ENCODE measurements at regions not wholly inside any gene's neighbourhood (a gene's known extent, or its start where the extent isn't known, plus 50 kb on each side); places are given as distances from the start of the nearest gene placed in this dataset.

DNA sequence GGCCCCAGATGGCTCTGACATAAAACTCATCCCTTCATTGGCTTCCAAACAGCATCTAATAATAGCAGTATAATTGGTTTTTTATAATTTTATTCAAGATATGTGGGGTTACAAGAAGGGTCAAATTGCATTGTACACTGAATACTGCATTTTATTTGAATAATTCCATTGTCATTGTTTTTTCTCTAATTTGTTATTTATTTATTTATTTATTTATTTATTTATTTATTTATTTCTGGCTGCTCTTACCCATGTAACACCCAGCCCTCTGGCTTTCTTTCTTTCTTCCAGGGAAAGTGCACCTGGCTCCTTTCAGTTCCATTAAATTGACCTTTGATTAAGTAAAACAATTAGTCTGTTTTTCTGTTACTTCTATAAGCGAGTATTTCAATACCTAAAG lies 210.1 kb downstream of the CDH9 start:
- DNase-seq = no peak

DNA sequence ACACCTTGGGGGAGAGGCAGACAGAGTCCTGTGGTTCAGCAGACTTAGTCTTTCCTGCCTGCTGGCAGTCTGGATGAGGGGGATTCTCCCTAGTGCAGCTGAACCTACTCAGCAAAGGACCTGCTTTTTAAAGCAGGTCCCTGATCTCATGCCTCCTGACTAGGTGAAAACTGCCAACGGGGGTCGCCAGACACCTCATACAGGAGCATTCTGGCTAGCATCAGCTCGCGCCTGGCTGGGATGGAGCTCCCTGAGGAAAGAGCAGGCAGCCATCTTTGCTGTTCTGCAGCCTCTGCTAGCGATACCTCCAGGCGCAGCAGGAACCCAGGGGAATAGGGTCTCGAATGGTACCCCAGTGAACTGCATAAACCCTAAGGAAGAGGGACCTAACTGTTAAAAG lies 225.2 kb downstream of the CDH9 start:
- DNase-seq = no peak

DNA sequence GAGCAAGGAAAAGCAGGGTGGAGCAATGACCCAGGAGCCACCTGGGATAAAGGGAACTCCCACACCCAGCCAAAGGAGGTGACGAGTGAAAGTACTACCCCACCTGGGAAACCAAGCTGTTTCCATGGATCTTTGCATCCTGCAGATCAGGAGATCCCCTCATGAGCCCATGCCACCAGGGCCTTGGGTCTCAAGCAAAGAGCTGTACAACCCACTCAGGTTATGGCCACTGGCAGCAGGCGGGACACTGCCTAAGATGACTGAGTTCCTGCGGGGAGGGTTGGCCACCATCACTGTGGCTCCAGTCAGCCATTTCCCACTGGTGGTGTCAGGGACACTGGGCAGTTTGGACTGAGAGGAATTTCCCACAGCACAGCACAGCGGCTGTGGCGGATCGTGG lies 225.7 kb downstream of the CDH9 start:
- no peak for DNase-seq

DNA sequence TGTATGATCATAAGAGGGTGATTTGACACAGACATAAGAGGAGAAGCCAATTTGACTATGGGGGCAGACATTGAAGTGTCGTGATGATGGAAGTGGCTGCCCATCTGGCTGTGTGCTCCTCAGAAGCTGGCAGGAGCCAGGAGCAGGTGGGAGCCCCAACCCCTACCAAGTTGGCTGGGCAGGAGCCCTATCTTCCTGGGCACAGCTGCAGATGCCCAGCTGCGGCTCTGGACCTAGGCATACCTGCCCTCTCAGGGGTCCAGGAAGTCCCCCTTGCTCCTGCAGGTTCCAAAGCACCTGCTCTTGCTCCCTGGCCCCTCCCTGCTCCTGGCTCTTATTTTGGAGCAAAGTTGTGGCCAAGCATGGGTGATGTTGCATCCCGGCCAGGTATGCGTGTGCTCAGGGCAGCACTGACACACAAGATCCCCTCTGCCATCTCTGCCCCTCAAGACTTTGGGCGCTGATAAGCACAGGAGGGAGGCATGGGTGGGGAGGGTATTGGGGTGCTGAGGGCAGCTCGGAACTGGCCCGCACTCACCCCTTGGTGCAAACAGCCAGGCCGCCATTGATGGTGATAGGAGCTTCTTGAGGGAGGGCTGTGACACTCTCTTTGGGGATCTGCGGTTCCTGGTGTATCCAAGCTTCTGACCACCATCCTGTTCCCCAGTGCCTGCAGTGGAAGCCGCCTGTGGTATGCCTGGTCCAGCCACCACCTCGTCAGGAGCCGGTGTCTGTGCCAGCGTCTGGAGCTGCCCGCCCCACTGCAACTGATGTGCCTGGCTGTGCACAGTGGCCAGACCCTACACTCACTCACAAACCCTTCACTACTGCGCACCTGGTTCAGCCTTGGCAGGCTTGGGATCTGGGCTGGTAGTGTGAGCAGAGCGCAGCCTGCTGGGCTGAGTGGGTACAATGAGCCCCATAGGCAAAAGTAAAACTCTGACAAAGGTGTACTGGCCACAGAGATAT lies 230.9 kb downstream of the CDH9 start:
- no peak for DNase-seq

DNA sequence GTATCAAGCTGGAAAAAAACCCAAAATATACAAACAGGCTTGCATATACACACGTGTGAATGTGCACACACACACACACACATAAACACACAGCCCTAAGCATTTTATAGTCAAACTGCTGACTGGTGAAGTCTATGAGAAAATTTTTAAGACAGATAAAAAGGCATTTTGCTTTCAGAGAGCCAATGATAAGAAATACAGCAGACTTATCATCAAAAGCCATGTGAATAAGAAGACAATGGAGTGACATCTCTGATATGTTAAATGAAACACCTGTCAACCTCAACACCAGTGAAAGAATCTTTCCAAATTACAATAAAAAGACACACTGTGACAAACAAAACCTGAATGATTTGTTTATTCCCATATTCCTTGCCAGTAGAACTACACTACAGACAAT lies 233.3 kb downstream of the CDH9 start:
- DNase-seq = no peak

GRCh38 chr5:26802944-26803343 lies 235.4 kb downstream of the CDH9 start:
- DNase-seq = no peak

- no peak for DNase-seq
These were observed 247.0 kb downstream of the CDH9 start for GRCh38 chr5:26791433-26791832.

DNA sequence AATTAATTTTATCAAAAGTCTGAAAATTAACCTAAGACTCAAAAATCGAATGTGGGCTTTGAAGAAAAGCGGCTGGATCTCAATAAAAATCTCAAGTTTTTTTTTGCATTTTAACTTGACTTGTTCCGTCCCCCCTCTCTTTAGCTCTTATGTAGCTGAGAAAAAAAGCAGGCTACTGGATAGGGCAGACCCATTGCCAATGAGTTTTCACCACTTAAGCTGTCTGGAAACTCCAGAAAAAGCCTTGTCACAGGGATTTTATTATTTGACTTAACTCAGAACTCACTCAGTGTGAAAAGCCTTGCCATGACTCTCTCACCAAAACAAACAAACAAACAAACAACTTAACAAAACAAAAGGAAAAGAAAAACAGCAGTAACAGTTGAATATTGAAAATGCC lies 247.4 kb downstream of the CDH9 start:
- DNase-seq = no peak

- DNase-seq = no peak
These were observed 275.2 kb downstream of the CDH9 start for GRCh38 chr5:26763215-26763614.

DNA sequence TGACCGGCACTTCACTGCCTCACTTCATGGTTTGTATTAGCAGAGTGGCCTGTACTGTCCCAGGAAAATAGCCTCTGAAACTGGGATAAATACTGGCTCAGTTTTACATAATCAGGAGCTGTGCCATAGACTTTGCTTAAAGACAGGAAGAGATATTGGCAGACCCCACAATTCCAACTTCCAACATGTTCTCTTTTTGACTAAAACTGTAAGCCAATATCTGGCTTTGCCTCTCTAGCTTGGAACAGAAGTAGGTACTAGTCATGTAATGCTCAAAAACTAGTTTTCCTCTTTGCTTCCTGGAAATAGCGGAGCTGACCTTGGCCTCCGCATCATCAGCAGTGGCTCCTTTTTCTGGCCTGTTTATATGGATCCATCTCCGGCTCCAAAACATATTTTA lies 276.9 kb downstream of the CDH9 start:
- no peak for DNase-seq

DNA sequence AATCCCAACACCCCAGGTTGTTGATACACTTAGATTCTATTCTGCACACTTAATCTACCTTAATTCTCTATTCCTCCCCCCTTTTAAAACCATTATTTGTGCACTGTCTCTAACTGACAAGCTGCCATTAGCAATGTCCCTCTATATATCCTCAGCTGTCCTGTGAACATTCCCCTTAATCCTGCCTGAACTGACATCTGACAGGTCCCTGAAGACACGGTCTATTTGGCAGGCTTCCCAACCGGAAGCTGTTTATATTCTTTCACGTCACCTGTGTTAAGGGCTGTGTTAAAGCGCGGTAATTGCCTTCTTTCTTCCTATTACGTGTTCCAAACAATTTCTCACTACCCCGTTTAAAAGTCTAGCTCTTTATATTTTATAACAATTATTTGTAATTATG lies 277.3 kb downstream of the CDH9 start:
- DNase-seq = peak; percentile 89

- DNase-seq = no peak
These were observed 280.4 kb downstream of the CDH9 start for GRCh38 chr5:26757941-26758340.

GRCh38 chr5:26749829-26750228 lies 288.6 kb downstream of the CDH9 start:
- DNase-seq = no peak

DNA sequence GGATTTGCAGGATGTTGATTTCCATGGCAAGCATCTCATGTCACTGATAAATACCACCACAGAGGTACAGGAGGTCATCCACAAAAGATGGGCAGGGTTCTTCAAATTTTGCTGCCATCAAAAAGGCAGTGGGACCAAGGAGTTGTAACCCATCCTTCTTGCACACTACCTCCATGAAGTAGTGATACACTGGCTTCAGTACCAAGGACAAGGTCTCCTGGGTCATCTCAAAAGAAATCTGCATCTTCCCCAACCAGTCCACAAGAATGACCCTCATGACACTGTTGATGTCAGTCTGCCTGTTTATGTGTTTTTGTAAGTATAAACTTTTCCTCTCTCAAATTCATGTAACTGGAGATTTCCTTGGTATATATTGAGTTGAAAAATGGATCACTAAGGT lies 298.2 kb downstream of the CDH9 start:
- no peak for DNase-seq

DNA sequence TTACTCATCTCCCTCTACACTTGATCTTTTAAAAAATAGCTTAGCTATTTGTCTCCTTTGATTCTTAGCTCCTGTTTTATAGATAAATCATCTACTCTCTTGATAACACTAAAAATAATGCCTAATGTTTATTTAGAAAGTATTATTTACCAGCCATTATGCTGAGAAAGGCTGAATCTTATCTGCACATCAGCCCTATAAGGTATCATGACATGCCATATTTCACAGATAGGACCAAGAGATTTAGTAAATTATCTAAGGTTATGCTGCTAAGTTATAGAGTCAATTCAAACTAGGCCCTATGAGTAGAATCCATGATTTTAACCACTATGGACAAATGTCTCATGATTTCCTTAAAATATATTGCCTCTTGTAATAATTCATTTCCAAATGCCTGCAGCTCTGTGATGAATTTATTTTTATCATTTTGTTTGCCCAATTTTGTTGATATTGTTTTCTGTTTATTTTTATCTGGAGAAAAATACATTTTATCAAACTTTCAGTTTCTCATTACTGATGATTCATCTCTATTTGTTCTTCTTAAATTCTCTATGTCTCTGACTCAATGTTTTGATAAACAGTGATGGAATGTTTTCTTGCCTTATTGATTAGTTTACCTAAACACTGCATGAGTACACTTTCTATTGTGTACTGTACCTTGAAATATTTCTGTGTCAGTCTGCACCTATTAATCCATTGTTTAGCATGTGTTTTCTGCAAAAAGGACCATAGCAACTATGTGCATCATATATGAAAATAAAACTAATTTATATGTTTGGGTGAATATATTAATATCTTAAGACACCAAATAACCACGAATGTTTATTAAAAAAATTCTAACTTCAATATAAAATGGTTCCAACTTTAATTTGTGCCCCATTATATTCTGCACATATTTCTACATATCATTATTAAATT lies 300.8 kb downstream of the CDH9 start:
- no peak for DNase-seq

DNA sequence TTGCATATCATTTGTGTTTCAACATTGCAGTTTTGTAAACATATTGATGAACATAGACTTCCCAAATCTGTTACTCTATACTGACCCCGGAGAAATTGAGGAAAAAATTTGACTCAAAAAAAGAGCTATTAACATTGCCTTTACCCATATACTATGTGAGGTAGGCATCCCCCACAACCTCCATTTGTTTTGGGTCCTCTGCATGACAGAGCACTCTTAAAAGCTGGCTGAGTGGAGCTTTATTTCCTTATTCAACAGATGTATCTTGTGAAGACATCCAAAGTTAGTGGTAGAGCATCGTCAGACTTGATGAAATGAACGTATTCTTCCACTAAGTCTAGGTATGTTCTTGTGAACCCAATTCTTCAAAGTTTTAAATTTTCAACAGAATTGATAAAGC lies 310.5 kb downstream of the CDH9 start:
- DNase-seq = no peak

DNA sequence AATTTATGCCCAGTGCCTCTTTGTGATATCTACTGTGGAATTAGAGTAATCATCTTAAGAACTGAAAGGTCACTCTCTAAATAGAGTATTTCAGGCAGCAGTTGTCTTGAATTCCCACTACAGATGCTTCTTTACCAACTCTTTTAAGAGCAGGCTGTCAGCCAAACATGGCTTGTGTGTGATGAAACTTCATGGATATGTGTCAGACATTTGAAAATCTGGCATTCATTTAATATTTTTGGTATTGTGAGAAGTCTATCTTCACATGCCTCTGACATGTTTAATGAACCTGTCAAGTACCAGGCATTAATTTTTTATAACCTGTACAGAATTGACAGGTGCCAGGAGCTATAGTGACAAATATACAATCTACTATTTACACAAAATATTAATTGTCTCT lies 318.6 kb downstream of the CDH9 start:
- no peak for DNase-seq

DNA sequence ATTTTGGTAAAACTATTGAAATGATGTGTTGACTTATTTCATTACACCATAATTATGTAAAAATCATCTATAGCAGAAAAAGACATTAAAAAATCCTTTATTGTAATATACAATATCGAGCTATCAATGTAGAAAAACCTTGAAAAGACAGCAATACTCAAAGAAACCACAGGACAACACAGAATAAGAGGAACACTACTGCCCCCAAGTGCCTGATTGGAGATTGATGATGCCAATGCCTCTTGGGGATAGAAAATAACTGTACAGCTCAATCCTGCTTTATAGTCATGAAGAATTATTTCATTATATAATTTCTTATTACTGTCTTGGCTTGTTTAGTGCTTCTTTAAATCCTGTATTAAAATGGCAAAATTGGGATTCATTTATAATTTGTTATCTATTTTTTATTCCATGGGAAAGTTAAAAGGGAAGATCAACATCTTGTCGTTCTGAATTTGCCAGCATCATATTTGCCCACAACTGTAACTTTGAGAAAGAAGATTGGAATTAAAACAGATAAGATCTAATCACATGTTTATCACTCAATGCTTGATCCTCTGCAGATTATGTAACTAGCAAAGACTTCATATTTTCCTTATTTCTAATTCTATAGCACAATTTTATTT lies 337.5 kb downstream of the CDH9 start:
- peak; percentile 57 for DNase-seq

DNA sequence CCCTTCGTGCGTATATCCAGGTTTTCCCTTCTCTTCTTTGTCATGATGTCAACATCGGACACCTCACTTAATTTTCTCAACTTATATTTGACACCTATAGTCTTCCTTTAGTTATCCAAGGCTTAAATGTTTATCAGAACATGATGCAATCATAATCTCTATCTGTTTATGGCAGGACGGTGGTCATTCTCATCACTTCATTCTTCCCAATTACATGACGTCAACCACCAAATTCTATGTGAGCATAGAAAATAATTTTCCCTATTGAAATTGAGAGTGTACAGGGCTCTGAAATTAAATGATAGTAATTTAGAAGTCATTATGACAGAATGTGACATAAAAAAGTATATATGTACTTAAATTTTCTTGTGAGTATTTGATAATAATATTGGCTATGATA lies 345.4 kb downstream of the CDH9 start:
- no peak for DNase-seq

DNA sequence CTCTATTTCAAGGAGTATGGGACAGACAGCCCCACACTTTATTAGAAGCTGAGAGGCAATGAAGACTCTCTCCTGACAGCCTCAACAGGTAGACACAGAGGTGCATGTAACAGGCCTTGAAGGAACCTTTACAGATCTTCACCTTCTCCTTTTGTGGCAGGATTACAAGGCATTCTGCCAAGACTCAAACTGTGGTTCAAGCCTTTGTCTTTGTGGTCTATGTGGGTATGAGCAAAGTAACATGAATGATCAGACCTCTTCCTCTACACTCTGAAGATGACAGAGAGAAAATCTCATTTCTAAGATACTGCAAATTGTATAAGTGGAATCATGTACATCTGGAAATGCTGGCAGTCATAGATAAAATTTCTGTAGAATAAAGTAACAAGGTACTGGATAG lies 346.9 kb downstream of the CDH9 start:
- DNase-seq = no peak

DNA sequence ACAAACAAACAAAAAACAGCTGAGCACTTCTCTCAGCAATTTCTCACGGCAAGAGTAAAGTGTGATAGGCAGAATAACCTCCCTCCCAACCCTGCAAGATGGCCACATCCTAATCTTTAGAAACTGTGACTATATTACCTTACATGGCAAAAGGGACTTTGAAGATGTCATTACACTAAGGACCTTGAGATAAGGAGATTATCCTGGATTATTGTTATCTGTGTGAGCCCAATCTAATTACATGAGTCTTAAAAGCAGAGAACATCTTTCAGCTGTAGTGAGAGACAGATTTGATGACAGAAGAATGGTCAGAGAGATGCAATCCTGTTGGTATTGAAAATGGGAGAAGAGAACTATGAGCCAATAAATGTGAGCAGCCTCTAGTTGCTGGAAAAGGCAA lies 347.9 kb downstream of the CDH9 start:
- no peak for DNase-seq

GRCh38 chr5:26681861-26682260 lies 356.5 kb downstream of the CDH9 start:
- DNase-seq = no peak

DNA sequence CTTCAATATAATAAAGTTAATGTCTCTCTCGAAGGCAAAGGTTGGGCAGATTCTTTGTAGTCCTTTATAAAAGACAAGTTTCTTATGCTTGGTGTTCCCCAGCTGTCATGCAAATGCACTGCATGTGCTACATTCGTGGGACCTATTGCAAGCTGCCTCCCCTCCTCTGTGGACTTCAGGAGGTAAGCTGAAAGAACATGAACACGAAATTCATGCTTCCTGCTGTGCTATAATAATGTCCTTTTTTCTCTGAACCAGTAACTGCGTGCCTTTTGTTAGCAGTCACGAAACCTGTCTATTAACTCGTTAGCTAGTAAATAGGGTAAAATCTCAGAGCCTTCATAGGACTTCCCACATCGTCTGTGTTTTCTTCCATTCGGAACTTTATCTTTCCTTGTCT lies 363.5 kb downstream of the CDH9 start:
- no peak for DNase-seq

- DNase-seq = no peak
These were observed 368.9 kb downstream of the CDH9 start for GRCh38 chr5:26669523-26669922.
